Activated CD8-positive, alpha-beta T cell treated with anti-CD3 and anti-CD28 coated beads for 36 hours (primary cell): ENCODE measurements at regions not wholly inside any gene's neighbourhood (a gene's known extent, or its start where the extent isn't known, plus 50 kb on each side); places are given as distances from the start of the nearest gene placed in this dataset.

ENCODE experiments used
- ATAC-seq: fragments of 200-7000 bp; cut with Tn5 transposase; one replicate; pipeline ENCODE4 v1.10.0; 2021; ENCODE audit warnings: mild to moderate bottlenecking, moderate library complexity
- CTCF ChIA-PET: fragments of 350-600 bp; sonication (Branson Sonifier 250); formaldehyde crosslinking; loops from one replicate; lab custom pipeline; 2021; ENCODE audit warnings: antibody characterized with exemption; lab: Charles Lee
- POLR2A ChIA-PET: fragments of 350-600 bp; sonication (Branson Sonifier 250); formaldehyde crosslinking; loops from one replicate; lab custom pipeline; 2021; ENCODE audit warnings: antibody characterized with exemption; lab: Charles Lee
- DNase-seq: peaks from one replicate; pipeline ENCODE4 v3.0.0-alpha.2; 2020
- H3K27ac Mint-ChIP-seq: one replicate; pipeline ENCODE4 v1.8.0; 2021; ENCODE audit warnings: mild to moderate bottlenecking, mixed read lengths
- H3K27me3 Mint-ChIP-seq: one replicate; pipeline ENCODE4 v1.8.0; 2021; ENCODE audit warnings: mixed read lengths
- H3K36me3 Mint-ChIP-seq: one replicate; pipeline ENCODE4 v1.8.0; 2021; ENCODE audit warnings: low read depth, mixed read lengths
- H3K4me1 Mint-ChIP-seq: one replicate; pipeline ENCODE4 v1.8.0; 2021; ENCODE audit warnings: low read depth, mixed read lengths
- H3K4me3 Mint-ChIP-seq: one replicate; pipeline ENCODE4 v1.8.0; 2021; ENCODE audit warnings: mild to moderate bottlenecking, moderate library complexity, mixed read lengths
- H3K9me3 Mint-ChIP-seq: one replicate; pipeline ENCODE4 v1.8.0; 2021; ENCODE audit warnings: mixed read lengths
- CTCF ChIP-seq: fragments of 200-600 bp; IDR thresholded peaks from one replicate; pipeline ENCODE4 v1.8.0; 2022; ENCODE audit warnings: antibody characterized with exemption, mild to moderate bottlenecking
- intact Hi-C: fragments of 100-400 bp; cut with micrococcal nuclease; formaldehyde crosslinking; loops from one replicate; pipeline ENCODE4 v1.10.0; 2022

GRCh38 chr20:6644813-6645628 lies 122.5 kb upstream of the BMP2 start:
- POLR2A ChIA-PET = no interaction called here

GRCh38 chr20:6641012-6641411 lies 126.5 kb upstream of the BMP2 start:
- DNase-seq = no peak
- no peaks in the 10 kb centered on the region for H3K27me3 Mint-ChIP-seq
- ChIA-PET POLR2A (no interaction called here), CTCF (no interaction called here)
- no peak for ATAC-seq
- H3K4me1 Mint-ChIP-seq = no peaks in the 10 kb centered on the region
- no peak overlapping the region for H3K4me3 Mint-ChIP-seq
- peaks cover 5% of the 10 kb centered on the region for H3K9me3 Mint-ChIP-seq
- TF ChIP-seq CTCF = no peak
- H3K27ac Mint-ChIP-seq = no peak overlapping the region
- no peaks in the 10 kb centered on the region for H3K36me3 Mint-ChIP-seq
- intact Hi-C loops = no loop called here

More at GRCh38 chr20:6644813-6645628, 122.5 kb upstream of the BMP2 start:
- intact Hi-C loops = no loop called here
- Mint-ChIP-seq H3K4me3 (no peak overlapping the region), H3K36me3 (no peaks in the 10 kb centered on the region), H3K27me3 (no peaks in the 10 kb centered on the region), H3K9me3 (peaks cover 5% of the 10 kb centered on the region), H3K27ac (no peak overlapping the region), H3K4me1 (no peaks in the 10 kb centered on the region)
- DNase-seq = no peak
- ATAC-seq = no peak
- TF ChIP-seq CTCF = no peak
- CTCF ChIA-PET = no interaction called here

GRCh38 chr20:6637160-6637579 lies 130.3 kb upstream of the BMP2 start:
- CTCF ChIA-PET = no interaction called here
- Mint-ChIP-seq H3K4me1 (no peaks in the 10 kb centered on the region), H3K4me3 (no peak overlapping the region), H3K36me3 (no peaks in the 10 kb centered on the region), H3K27ac (no peak overlapping the region), H3K9me3 (peaks cover 2% of the 10 kb centered on the region), H3K27me3 (no peaks in the 10 kb centered on the region)
- no peak for TF ChIP-seq CTCF
- ATAC-seq (no peak), DNase-seq (no peak)
- POLR2A ChIA-PET = no interaction called here
- intact Hi-C loops = no loop called here

GRCh38 chr20:6636209-6637159 lies 131.0 kb upstream of the BMP2 start:
- H3K4me3 Mint-ChIP-seq = no peak overlapping the region
- ChIA-PET POLR2A (no interaction called here), CTCF (interaction anchor here (0.9 kb wide), 1 partner anchor 18 kb away, joined by 3 read pairs; no protein-coding TSS in a partner anchor)
- no peaks in the 10 kb centered on the region for H3K36me3 Mint-ChIP-seq
- no peaks in the 10 kb centered on the region for H3K4me1 Mint-ChIP-seq
- ATAC-seq (no peak), DNase-seq (no peak)
- H3K9me3 Mint-ChIP-seq = peaks cover 2% of the 10 kb centered on the region
- TF ChIP-seq CTCF = no peak
- H3K27me3 Mint-ChIP-seq = no peaks in the 10 kb centered on the region
- intact Hi-C loops = no loop called here
- H3K27ac Mint-ChIP-seq = no peak overlapping the region
